C4-2B (cell line): ENCODE measurements at regions not wholly inside any gene's neighbourhood (a gene's known extent, or its start where the extent isn't known, plus 50 kb on each side); places are given as distances from the start of the nearest gene placed in this dataset.

Source experiments
- CTCF ChIP-seq: fragments of 450-650 bp; conservative IDR thresholded peaks from 2 replicates; pipeline ENCODE4 v1.5.1; 2017; ENCODE audit warnings: mild to moderate bottlenecking
- ZFX ChIP-seq: fragments of 450-650 bp; IDR thresholded peaks from 2 replicates; pipeline ENCODE4 v1.6.1; 2017

DNA sequence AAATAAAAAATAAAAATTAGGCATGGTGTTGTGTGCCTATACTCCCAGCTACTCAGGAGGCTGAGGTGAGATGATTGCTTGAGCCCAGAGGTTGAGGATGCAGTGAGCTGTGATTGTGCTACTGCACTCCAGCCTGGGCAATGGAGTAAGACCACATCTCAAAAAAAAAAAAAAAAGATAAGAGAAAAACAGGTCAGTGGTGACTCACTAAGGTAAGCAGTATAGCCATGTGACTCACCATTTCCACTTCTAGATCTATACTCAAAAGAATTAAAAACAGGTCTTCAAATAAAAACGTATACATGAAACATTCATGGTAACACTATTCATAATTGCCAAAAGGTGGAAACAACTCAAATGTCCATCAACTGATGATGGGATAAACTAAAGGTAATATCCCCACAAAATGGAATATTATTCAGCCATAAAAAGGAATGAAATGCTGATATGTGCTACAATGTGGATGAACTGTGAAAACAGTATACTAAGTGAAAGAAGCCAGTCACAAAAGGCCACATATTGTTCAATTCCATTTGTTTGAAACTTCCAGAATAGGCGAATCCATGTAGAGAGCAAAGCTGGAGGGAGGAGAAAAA lies 75.1 kb downstream of the ZNF281 start:
- TF ChIP-seq CTCF: no peak
- no peak for TF ChIP-seq ZFX
